ENCODE measurements at regions not wholly inside any gene's neighbourhood (a gene's known extent, or its start where the extent isn't known, plus 50 kb on each side); places are given as distances from the start of the nearest gene placed in this dataset.
"Not testable (repeated sequence)": the region's sequence is repeated elsewhere in the genome, so short reads cannot be mapped to it uniquely, and the experiment has no call there.

DNA sequence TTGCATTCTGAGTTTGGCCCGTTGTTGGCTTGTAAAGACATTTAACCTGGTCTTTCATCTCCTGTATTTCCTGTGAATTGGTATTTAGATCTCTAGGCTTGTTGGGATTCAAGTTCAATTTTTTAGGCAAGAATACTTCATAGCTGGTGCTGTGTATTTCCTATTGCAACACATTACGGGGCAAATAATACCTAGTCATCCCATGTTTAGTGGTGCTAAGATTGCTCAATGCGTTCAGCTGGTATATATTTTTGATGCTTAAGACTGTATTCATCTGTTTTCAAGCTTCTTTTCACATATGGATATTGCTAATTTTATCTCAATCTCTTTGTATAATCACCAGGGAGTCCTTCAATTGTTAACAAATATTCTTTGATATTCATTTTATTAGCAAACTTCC lies 87.5 kb upstream of the ZBTB18 start:
- ChIA-PET POLR2A (ENCODE audit: low non-redundant PET) (no interaction called here), CTCF (no interaction called here)

DNA sequence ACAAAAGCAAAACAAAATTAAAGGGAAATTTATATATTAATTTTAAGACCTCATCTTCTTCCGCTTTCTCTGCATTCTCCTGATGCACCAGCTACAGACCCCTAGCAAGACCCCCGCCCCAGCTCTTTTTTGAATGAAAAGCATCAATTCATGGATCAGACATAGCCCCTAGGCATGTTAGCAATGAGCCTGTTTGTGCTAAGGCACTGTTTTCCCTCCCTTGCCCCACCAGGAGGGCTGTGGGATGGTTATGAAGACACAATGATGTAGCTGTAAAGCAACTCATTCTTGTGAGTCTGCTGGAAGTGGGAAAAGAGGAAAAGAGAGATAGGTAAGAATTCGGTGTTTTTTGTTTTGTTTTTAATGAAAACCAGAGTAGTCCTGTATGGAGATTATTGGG lies 88.5 kb upstream of the ZBTB18 start:
- no peak for DNase-seq (ENCODE audit: low spot score)
- TF ChIP-seq, protein P1, sequence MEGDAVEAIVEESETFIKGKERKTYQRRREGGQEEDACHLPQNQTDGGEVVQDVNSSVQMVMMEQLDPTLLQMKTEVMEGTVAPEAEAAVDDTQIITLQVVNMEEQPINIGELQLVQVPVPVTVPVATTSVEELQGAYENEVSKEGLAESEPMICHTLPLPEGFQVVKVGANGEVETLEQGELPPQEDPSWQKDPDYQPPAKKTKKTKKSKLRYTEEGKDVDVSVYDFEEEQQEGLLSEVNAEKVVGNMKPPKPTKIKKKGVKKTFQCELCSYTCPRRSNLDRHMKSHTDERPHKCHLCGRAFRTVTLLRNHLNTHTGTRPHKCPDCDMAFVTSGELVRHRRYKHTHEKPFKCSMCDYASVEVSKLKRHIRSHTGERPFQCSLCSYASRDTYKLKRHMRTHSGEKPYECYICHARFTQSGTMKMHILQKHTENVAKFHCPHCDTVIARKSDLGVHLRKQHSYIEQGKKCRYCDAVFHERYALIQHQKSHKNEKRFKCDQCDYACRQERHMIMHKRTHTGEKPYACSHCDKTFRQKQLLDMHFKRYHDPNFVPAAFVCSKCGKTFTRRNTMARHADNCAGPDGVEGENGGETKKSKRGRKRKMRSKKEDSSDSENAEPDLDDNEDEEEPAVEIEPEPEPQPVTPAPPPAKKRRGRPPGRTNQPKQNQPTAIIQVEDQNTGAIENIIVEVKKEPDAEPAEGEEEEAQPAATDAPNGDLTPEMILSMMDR (conservative IDR thresholded peaks at IDR 0.05; ENCODE audit: low read depth): no peak
- H3K27ac ChIP-seq: no peak overlapping the region
- ChIA-PET POLR2A (ENCODE audit: low non-redundant PET) (no interaction called here), CTCF (no interaction called here)

More for the DNA sequence above, 87.5 kb upstream of the ZBTB18 start:
- DNase-seq (ENCODE audit: low spot score): no peak
- TF ChIP-seq, protein P1 (conservative IDR thresholded peaks at IDR 0.05; ENCODE audit: low read depth): no peak
- H3K27ac ChIP-seq: no peak overlapping the region

DNA sequence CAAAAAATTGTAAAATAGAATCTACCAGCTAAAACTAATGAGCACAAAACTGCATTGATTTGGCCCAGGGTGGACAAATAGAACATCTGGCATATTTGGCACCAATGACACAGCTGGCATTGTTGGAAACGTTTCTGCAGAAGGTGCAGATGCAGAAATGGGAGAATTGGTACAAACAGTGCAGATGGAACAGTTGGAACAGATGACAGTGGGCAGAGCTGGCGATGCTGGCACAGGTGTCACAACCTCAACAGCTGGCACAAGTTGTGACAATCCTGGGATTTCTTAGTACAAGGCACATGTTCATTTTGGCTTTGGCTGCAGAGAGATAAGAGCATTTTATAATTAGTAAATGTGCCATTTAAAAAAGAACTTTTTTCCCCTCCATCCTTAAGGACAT lies 91.1 kb upstream of the ZBTB18 start:
- TF ChIP-seq, protein P1 (conservative IDR thresholded peaks at IDR 0.05; ENCODE audit: low read depth): no peak
- ChIA-PET POLR2A (ENCODE audit: low non-redundant PET) (no interaction called here), CTCF (no interaction called here)
- H3K27ac ChIP-seq: no peak overlapping the region
- no peak for DNase-seq (ENCODE audit: low spot score)

DNA sequence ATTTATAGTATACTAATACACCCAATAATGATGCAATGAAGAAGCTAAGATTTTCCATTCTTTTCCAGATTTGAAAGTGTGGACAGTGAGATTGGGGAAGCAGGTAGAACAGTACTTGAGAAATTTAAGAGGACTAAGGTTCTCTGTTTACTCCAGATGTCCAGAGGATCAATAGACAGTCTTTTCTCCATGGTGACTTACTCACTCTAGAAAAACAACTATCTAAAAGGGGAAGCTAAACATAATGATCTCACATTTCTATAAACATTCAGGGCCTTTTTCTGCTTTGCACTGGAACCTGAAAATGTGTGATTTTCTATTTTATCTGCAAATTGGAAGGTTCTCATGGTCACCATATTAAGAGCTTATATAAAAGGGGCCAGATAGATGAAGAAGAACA lies 93.9 kb upstream of the ZBTB18 start:
- no peak overlapping the region for H3K27ac ChIP-seq
- CTCF ChIA-PET: no interaction called here
- POLR2A ChIA-PET (ENCODE audit: low non-redundant PET): no interaction called here
- DNase-seq (ENCODE audit: low spot score): no peak
- TF ChIP-seq, protein P1 (conservative IDR thresholded peaks at IDR 0.05; ENCODE audit: low read depth): no peak

DNA sequence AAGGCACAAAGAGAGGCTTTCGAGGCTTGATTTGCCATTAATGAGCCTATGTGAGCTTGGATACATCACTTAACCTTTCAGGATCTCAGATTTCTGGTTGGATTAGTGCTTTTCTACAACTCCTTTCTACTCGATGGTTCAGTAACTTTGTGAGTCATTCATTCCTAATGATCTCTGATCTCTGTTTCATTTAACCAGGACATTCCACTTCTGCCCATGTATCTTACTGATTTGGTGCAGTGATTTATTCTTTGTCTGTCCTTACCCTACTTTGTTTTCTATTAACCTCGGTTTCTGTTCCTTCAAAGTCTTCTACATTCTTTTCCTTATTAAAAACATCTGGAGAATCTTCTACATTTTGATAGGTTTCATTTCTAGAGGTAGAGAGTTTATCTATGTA lies 94.6 kb upstream of the ZBTB18 start:
- ChIA-PET POLR2A (ENCODE audit: low non-redundant PET) (no interaction called here), CTCF (interaction anchor here (0.6 kb wide), 1 partner anchor 141 kb away, joined by 3 read pairs; no protein-coding TSS in a partner anchor)
- no peak for DNase-seq (ENCODE audit: low spot score)
- TF ChIP-seq, protein P1 (conservative IDR thresholded peaks at IDR 0.05; ENCODE audit: low read depth): no peak
- H3K27ac ChIP-seq: no peak overlapping the region

DNA sequence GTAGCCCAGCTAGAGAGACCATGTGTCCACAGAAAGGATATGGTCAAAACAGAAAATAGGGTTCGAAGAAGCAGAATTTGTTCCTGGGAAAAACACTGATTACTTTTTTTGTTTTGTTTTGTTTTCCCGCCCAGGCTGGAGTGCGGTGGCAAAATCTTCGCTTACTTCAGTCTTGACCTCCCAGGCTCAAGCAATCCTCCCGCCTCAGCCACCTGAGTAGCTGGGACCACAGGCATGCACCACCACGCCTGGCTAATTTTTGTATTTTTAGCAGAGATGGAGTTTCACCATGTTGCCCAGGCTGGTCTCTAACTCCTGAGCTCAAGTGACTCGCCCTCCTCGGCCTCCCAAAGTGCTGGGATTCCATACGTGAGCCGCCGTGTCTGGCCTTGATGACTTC lies 99.9 kb upstream of the ZBTB18 start:
- DNase-seq (ENCODE audit: low spot score); H3K27ac ChIP-seq; POLR2A ChIA-PET (ENCODE audit: low non-redundant PET): not testable (repeated sequence)
- CTCF ChIA-PET: interaction anchor here (0.7 kb wide), 1 partner anchor 316 kb away, joined by 3 read pairs; no protein-coding TSS in a partner anchor

DNA sequence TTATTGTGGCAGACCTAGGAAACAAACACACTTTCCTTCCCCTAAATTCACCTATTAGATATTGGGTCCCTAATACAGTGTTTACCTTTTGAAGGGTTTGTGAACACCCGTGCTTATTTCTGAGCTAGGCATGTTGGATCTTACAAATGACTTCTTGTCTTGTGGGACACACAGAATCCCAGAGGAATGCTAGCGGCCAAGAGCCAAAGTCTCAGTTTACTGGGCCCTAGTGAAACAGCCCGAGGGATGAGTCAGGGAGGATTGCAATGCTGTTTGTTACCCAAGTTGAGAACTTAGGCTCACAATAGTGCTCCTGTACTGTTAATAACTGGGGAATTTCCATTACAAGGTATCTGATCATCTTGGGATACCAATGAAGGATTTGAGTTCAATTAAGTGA lies 100.1 kb upstream of the AKT3 start:
- H3K27ac ChIP-seq: no peak overlapping the region
- DNase-seq (ENCODE audit: low spot score): peak; percentile 29
- ChIA-PET POLR2A (ENCODE audit: low non-redundant PET) (no interaction called here), CTCF (no interaction called here)
- TF ChIP-seq, protein P1 (conservative IDR thresholded peaks at IDR 0.05; ENCODE audit: low read depth): no peak
